GM04504 (cell line): ENCODE measurements at regions not wholly inside any gene's neighbourhood (a gene's known extent, or its start where the extent isn't known, plus 50 kb on each side); places are given as distances from the start of the nearest gene placed in this dataset.
"Not testable (repeated sequence)": the region's sequence is repeated elsewhere in the genome, so short reads cannot be mapped to it uniquely, and the experiment has no call there.

Experiments used
- DNase-seq: peaks from one replicate; pipeline ENCODE4 v3.0.0-alpha.2; 2012; ENCODE audit warnings: low read depth

- peak; percentile 3 for DNase-seq
These were observed 1085.5 kb downstream of the SORCS1 start for GRCh38 chr10:106078895-106079576.

GRCh38 chr10:106076496-106076895 is 1088.0 kb downstream of the SORCS1 start:
- no peak for DNase-seq

- no peak for DNase-seq
These were observed 1111.4 kb downstream of the SORCS1 start for GRCh38 chr10:106053061-106053460.

GRCh38 chr10:106044503-106044902 is 1120.0 kb downstream of the SORCS1 start:
- no peak for DNase-seq

- peak; percentile 11 for DNase-seq
These were observed 1120.6 kb downstream of the SORCS1 start for GRCh38 chr10:106043863-106044262.

- DNase-seq = no peak
These were observed 1126.3 kb downstream of the SORCS1 start for GRCh38 chr10:106038246-106038645.

- DNase-seq = no peak
These were observed 1131.4 kb downstream of the SORCS1 start for GRCh38 chr10:106033065-106033464.

- no peak for DNase-seq
These were observed 1132.0 kb downstream of the SORCS1 start for GRCh38 chr10:106032450-106033002.

- DNase-seq = no peak
These were observed 1137.3 kb downstream of the SORCS1 start for GRCh38 chr10:106027240-106027639.

- DNase-seq = no peak
These were observed 1139.2 kb downstream of the SORCS1 start for GRCh38 chr10:106025208-106025811.

- no peak for DNase-seq
These were observed 1141.2 kb downstream of the SORCS1 start for GRCh38 chr10:106023329-106023728.

GRCh38 chr10:106019559-106019958 is 1144.9 kb downstream of the SORCS1 start:
- not testable (repeated sequence) for DNase-seq

GRCh38 chr10:106015369-106016199 is 1148.9 kb downstream of the SORCS1 start:
- DNase-seq = not testable (repeated sequence)

GRCh38 chr10:106011250-106011649 is 1153.3 kb downstream of the SORCS1 start:
- DNase-seq = no peak

GRCh38 chr10:106000721-106001120 is 1163.8 kb downstream of the SORCS1 start:
- no peak for DNase-seq

GRCh38 chr10:105993609-105994008 is 1170.9 kb downstream of the SORCS1 start:
- DNase-seq = no peak

GRCh38 chr10:105992928-105993327 is 1171.6 kb downstream of the SORCS1 start:
- no peak for DNase-seq

- DNase-seq = no peak
These were observed 1174.0 kb downstream of the SORCS1 start for GRCh38 chr10:105990529-105990928.

GRCh38 chr10:105989995-105990394 is 1174.5 kb downstream of the SORCS1 start:
- DNase-seq = no peak

GRCh38 chr10:105988848-105989247 is 1175.7 kb downstream of the SORCS1 start:
- no peak for DNase-seq

GRCh38 chr10:105986912-105987635 is 1177.4 kb downstream of the SORCS1 start:
- no peak for DNase-seq

- DNase-seq = no peak
These were observed 1178.0 kb downstream of the SORCS1 start for GRCh38 chr10:105986486-105986885.
